ENCODE measurements at regions not wholly inside any gene's neighbourhood (a gene's known extent, or its start where the extent isn't known, plus 50 kb on each side); places are given as distances from the start of the nearest gene placed in this dataset.

DNA sequence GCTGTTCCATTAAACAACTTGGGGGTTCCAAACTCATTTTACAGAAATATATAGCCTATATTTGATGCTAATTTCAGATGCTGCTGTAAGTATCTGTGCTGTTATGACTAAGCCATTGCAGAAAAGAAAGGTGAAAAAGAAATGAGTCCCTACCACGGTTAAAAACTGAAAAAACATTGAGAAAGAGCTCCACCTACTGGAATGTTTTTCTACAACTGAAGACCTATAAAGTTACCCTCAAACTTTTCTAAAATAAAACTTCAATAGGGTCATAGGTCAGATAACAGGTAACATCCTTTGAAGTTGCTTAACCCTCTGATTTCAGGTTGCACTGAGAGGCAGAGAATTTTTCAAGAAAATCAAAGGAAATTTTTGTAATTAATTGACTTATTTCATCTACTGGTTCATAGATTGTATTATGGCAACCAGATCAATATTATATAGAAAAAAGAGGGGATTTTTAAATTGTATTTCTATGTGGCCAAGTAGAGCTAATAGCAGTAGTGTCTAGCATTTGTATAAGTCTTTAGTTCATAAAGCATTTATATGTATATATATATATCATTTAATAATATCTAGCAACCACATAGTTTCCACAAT lies 279.9 kb downstream of the RPS29 start:
- no peak overlapping the region for H3K27ac ChIP-seq
- no peak for DNase-seq
- peak; percentile 20; the same call in 1 of the 2 replicates for TF ChIP-seq CTCF (IDR thresholded peaks at IDR 0.05; ENCODE audit: low read depth, low read length)

DNA sequence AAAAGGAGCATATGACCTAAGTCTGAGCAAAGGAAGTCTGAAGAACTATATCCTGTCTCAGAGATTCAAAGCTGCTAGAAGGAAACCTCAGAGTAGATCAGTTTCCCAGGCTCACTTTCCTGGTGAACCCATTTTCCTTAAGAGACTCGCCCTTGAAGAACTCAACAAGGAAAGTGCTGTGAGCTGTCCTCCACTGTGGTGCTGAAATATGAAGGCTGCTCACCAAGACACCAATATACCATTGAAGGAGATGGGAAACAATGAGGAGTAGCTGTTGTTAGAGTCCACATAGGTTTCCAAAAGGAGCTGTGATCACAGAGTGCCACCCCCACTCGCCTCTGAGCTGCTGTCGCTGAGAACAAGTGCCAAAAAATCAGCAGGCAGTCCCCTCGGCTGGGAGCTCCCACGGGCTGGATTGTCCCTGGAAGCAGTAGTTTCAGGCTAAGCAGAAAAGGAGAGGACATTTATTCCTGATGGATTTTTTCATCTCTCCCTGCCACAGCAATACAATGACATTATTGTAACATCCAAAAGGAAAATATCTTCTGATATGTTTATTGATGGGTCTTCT lies 282.1 kb downstream of the RPS29 start:
- no peak for TF ChIP-seq CTCF (IDR thresholded peaks at IDR 0.05; ENCODE audit: low read depth, low read length)
- Histone ChIP-seq H3K27ac (no peak overlapping the region), H3K4me3 (ENCODE audit: low read depth, low read length) (no peak overlapping the region), H3K27me3 (ENCODE audit: insufficient read depth, low read depth, severe bottlenecking) (no peaks in the 10 kb centered on the region), H3K36me3 (no peaks in the 10 kb centered on the region), H3K9me3 (ENCODE audit: severe bottlenecking) (no peaks in the 10 kb centered on the region)
- DNase-seq, result no peak

More for the DNA sequence above, 279.9 kb downstream of the RPS29 start:
- H3K36me3 ChIP-seq, result no peaks in the 10 kb centered on the region
- no peaks in the 10 kb centered on the region for H3K9me3 ChIP-seq (ENCODE audit: severe bottlenecking)
- no peaks in the 10 kb centered on the region for H3K27me3 ChIP-seq (ENCODE audit: insufficient read depth, low read depth, severe bottlenecking)
- H3K4me3 ChIP-seq (ENCODE audit: low read depth, low read length), result no peak overlapping the region

DNA sequence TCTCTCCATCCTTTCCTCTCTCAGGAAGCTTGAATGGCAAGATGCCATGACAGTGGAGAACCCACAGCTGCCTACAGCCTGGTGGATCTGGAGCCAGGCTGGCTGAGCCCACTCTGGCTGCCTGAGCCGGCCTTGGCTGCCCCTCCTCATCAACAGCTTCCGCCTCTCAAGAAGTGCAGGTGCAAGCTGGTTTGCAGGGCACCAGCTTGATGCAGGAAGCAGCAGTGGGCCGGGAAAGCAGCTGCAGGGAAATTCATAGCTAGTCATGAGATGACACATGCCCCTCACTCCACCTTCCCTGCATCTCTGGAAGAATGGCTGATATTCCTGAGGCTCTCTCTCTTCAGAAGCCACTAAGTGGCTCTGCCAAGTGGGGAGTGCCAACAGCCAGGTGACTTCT lies 289.1 kb downstream of the RPS29 start:
- Histone ChIP-seq H3K27me3 (ENCODE audit: insufficient read depth, low read depth, severe bottlenecking) (no peaks in the 10 kb centered on the region), H3K9me3 (ENCODE audit: severe bottlenecking) (no peaks in the 10 kb centered on the region), H3K36me3 (no peaks in the 10 kb centered on the region), H3K27ac (no peak overlapping the region), H3K4me3 (ENCODE audit: low read depth, low read length) (no peak overlapping the region)
- no peak for DNase-seq
- TF ChIP-seq CTCF (IDR thresholded peaks at IDR 0.05; ENCODE audit: low read depth, low read length), result no peak

GRCh38 chr14:49294621-49295148 lies 291.5 kb downstream of the RPS29 start:
- TF ChIP-seq CTCF (IDR thresholded peaks at IDR 0.05; ENCODE audit: low read depth, low read length), result no peak
- no peaks in the 10 kb centered on the region for H3K9me3 ChIP-seq (ENCODE audit: severe bottlenecking)
- DNase-seq, result no peak

GRCh38 chr14:49287004-49287403 lies 299.2 kb downstream of the RPS29 start:
- no peak for DNase-seq
- Histone ChIP-seq H3K36me3 (no peaks in the 10 kb centered on the region), H3K27ac (no peak overlapping the region), H3K4me3 (ENCODE audit: low read depth, low read length) (no peak overlapping the region), H3K27me3 (ENCODE audit: insufficient read depth, low read depth, severe bottlenecking) (no peaks in the 10 kb centered on the region), H3K9me3 (ENCODE audit: severe bottlenecking) (no peaks in the 10 kb centered on the region)
- TF ChIP-seq CTCF (IDR thresholded peaks at IDR 0.05; ENCODE audit: low read depth, low read length), result no peak

More at GRCh38 chr14:49294621-49295148, 291.5 kb downstream of the RPS29 start:
- H3K36me3 ChIP-seq, result no peaks in the 10 kb centered on the region
- no peaks in the 10 kb centered on the region for H3K27me3 ChIP-seq (ENCODE audit: insufficient read depth, low read depth, severe bottlenecking)
- no peak overlapping the region for H3K27ac ChIP-seq
- H3K4me3 ChIP-seq (ENCODE audit: low read depth, low read length), result no peak overlapping the region
